Natural killer cell (primary cell): ENCODE measurements at regions not wholly inside any gene's neighbourhood (a gene's known extent, or its start where the extent isn't known, plus 50 kb on each side); places are given as distances from the start of the nearest gene placed in this dataset.

Source experiments
- ATAC-seq, 3 donors: fragments of 150-1000 bp in 2 of 3; fragments of 200-7000 bp in 1 of 3; cut with Tn5 transposase; 1 replicate in 1 of 3; 2 replicates in 2 of 3; pipeline ENCODE4 v1.10.0; 2021; ENCODE audit warnings: mild to moderate bottlenecking in 2 of 3, moderate library complexity in 2 of 3
- DNase-seq, 2 donors: peaks; one replicate each; pipeline versions ENCODE4 v3.0.0 to v3.0.0-alpha.2; 2013 to 2021; ENCODE audit warnings: mixed read lengths in 1 of 2
- H3K27ac ChIP-seq: one replicate; pipeline ENCODE4 v1.5.1; 2013; ENCODE audit warnings: mild to moderate bottlenecking, low read length
- H3K27me3 ChIP-seq: one replicate; pipeline ENCODE4 v1.6.1; 2013; ENCODE audit warnings: low read length; ENCODE audit not compliant: control insufficient read depth, insufficient read depth
- H3K36me3 ChIP-seq: one replicate; pipeline ENCODE4 v1.6.1; 2013; ENCODE audit warnings: low read length; ENCODE audit not compliant: control insufficient read depth, insufficient read depth
- H3K4me1 ChIP-seq: one replicate; pipeline ENCODE4 v1.6.1; 2013; ENCODE audit warnings: low read length; ENCODE audit not compliant: control insufficient read depth, insufficient read depth
- H3K4me3 ChIP-seq: one replicate; pipeline ENCODE4 v1.5.1; 2013; ENCODE audit warnings: low read length
- H3K9me3 ChIP-seq: one replicate; pipeline ENCODE4 v1.6.1; 2013; ENCODE audit warnings: low read length; ENCODE audit not compliant: control insufficient read depth, insufficient read depth
- H3K27ac Mint-ChIP-seq, 2 donors: one replicate each; pipeline ENCODE4 v1.8.0; 2022; ENCODE audit warnings: mild to moderate bottlenecking in 2 of 2, mixed read lengths in 2 of 2, moderate library complexity in 1 of 2
- H3K27me3 Mint-ChIP-seq, 2 donors: one replicate each; pipeline ENCODE4 v1.8.0; 2022; ENCODE audit warnings: low read depth in 2 of 2, mixed read lengths in 2 of 2
- H3K36me3 Mint-ChIP-seq: one replicate; pipeline ENCODE4 v1.8.0; 2022; ENCODE audit warnings: mixed read lengths
- H3K4me1 Mint-ChIP-seq, 2 donors: one replicate each; pipeline ENCODE4 v1.8.0; 2022; ENCODE audit warnings: mixed read lengths in 2 of 2
- H3K4me3 Mint-ChIP-seq: one replicate; pipeline ENCODE4 v1.8.0; 2022; ENCODE audit warnings: mild to moderate bottlenecking, moderate library complexity, mixed read lengths
- H3K9me3 Mint-ChIP-seq, 2 donors: one replicate each; pipeline ENCODE4 v1.8.0; 2022; ENCODE audit warnings: mixed read lengths in 2 of 2
- WGBS: methylation state at CpG from one replicate; pipeline ENCODE4 v1.1.7; 2013; ENCODE audit warnings: missing lambda C conversion rate; ENCODE audit not compliant: insufficient coverage; 5-methylcytosine and 5-hydroxymethylcytosine counted together
- intact Hi-C: fragments of 100-400 bp; cut with micrococcal nuclease; formaldehyde crosslinking; loops from one replicate; pipeline ENCODE4 v1.14.2; 2022
- TF ChIP-seq, protein P1 (sequence below): fragments of 200-600 bp; IDR thresholded peaks from one replicate; pipeline ENCODE4 v1.8.0; 2022; ENCODE audit warnings: antibody characterized with exemption

DNA sequence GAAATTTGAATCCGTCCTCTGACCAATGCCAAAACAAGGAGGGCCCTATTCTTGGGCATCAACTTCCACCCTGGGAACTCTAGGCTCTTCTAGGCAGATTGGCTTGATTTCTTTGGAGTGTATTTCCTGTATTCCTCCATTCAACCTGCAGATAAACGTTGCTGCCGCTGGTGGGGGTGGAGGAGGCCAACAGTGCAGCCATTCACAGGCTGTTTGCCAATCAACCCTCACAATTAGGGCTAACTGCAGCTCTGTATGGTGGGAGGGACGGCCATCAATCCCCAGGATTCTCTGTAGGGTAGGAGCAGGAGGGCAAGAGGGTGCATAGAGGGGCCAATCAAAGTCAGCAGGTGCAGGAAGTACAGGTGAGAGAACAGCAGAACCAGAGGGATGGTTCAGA is 273.1 kb upstream of the PROX1 start:
- Mint-ChIP-seq H3K27ac (no peak overlapping the region), H3K9me3 (peaks cover 6 to 9% of the 10 kb centered on the region in 2 donors), H3K36me3 (no peaks in the 10 kb centered on the region), H3K4me3 (no peak overlapping the region), H3K4me1 (no peaks in the 10 kb centered on the region), H3K27me3 (no peaks in the 10 kb centered on the region)
- no peak for DNase-seq
- TF ChIP-seq, protein P1, sequence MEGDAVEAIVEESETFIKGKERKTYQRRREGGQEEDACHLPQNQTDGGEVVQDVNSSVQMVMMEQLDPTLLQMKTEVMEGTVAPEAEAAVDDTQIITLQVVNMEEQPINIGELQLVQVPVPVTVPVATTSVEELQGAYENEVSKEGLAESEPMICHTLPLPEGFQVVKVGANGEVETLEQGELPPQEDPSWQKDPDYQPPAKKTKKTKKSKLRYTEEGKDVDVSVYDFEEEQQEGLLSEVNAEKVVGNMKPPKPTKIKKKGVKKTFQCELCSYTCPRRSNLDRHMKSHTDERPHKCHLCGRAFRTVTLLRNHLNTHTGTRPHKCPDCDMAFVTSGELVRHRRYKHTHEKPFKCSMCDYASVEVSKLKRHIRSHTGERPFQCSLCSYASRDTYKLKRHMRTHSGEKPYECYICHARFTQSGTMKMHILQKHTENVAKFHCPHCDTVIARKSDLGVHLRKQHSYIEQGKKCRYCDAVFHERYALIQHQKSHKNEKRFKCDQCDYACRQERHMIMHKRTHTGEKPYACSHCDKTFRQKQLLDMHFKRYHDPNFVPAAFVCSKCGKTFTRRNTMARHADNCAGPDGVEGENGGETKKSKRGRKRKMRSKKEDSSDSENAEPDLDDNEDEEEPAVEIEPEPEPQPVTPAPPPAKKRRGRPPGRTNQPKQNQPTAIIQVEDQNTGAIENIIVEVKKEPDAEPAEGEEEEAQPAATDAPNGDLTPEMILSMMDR: no peak
- H3K36me3 ChIP-seq: no peaks in the 10 kb centered on the region
- H3K4me3 ChIP-seq: no peak overlapping the region
- intact Hi-C loops: no loop called here
- 59% methylated on average over 3 of the region's 4 CpGs for WGBS
- no peaks in the 10 kb centered on the region for H3K4me1 ChIP-seq
- no peaks in the 10 kb centered on the region for H3K9me3 ChIP-seq
- no peak overlapping the region for H3K27ac ChIP-seq
- H3K27me3 ChIP-seq: no peaks in the 10 kb centered on the region
- no peak for ATAC-seq

DNA sequence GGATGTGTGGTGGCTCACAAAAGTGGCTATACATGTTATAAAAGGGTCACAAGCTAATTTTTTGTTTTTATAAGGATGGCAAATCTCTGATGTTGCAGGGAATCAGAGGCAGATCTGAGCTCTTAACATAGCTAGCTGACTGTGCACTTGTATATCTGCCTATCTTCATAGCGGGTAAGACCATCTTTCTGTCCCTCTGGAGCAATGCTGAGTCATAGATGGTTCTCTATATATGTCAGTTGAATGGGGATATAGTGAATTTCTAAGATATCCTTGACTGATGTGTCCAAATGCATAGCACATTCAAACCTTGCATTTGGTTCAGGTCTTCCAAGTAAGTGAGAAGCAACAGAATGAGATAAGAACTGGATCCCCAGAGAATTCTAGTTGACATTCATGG is 272.6 kb upstream of the PROX1 start:
- no peaks in the 10 kb centered on the region for H3K36me3 Mint-ChIP-seq
- TF ChIP-seq, protein P1: no peak
- intact Hi-C loops: no loop called here

DNA sequence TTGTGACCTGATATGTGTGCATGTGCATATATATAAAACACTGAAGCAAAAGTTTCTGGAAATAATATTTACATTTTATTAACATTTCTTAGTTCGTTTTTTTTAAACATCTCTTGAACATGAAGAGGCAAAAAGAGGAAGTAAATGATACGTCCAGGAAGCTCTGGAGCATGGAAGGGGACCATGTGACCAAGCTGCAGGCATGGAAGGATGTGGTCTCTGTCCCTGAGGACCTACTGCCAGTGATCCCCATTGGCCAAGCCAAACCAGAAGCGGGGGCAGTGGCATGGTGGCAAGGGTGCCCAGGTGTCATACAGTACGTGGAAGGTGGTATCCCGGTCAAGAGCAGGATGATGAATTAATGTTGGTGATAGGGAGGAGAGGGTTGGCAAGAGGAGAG is 268.3 kb upstream of the PROX1 start:
- Histone ChIP-seq H3K27ac (no peak overlapping the region), H3K9me3 (no peaks in the 10 kb centered on the region), H3K4me3 (no peak overlapping the region), H3K36me3 (no peaks in the 10 kb centered on the region), H3K27me3 (no peaks in the 10 kb centered on the region), H3K4me1 (no peaks in the 10 kb centered on the region)
- 31% methylated on average over 4 of the region's 5 CpGs for WGBS
- TF ChIP-seq, protein P1: no peak
- H3K4me1 Mint-ChIP-seq: no peaks in the 10 kb centered on the region
- H3K27ac Mint-ChIP-seq: no peak overlapping the region
- H3K36me3 Mint-ChIP-seq: no peaks in the 10 kb centered on the region
- no peaks in the 10 kb centered on the region for H3K27me3 Mint-ChIP-seq
- H3K9me3 Mint-ChIP-seq: peaks cover 4% of the 10 kb centered on the region in 2 donors
- intact Hi-C loops: no loop called here
- no peak overlapping the region for H3K4me3 Mint-ChIP-seq
- DNase-seq (no peak), ATAC-seq (no peak)

More for the DNA sequence above, 272.6 kb upstream of the PROX1 start:
- no peaks in the 10 kb centered on the region for H3K36me3 ChIP-seq
- H3K4me1 Mint-ChIP-seq: no peaks in the 10 kb centered on the region
- 83% methylated on average over 1 of the region's 1 CpG for WGBS
- H3K4me1 ChIP-seq: no peaks in the 10 kb centered on the region
- DNase-seq (no peak), ATAC-seq (no peak)
- H3K27ac ChIP-seq: no peak overlapping the region
- no peaks in the 10 kb centered on the region for H3K9me3 ChIP-seq
- H3K27me3 ChIP-seq: no peaks in the 10 kb centered on the region
- H3K9me3 Mint-ChIP-seq: peaks cover 6 to 9% of the 10 kb centered on the region in 2 donors
- H3K4me3 Mint-ChIP-seq: no peak overlapping the region
- H3K27ac Mint-ChIP-seq: no peak overlapping the region
- no peaks in the 10 kb centered on the region for H3K27me3 Mint-ChIP-seq
- H3K4me3 ChIP-seq: no peak overlapping the region

DNA sequence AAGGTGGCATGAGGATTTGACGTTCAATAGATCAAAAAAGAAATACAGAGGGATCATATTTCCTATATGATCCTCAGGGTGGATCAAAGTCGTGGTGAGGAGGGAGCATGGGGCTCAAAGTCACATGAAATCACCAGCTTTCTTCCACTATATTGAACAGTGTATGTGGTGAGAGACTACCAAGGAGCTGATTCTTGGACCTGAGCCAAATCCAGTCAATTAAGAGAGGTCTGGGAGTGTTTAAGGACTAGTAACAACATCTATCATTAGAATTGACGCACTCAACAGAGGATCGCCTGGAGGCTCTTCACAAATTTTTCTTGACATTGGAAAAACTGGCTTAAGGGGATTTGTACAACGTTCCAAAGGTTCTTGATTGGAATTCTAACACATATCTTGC is 267.7 kb upstream of the PROX1 start:
- no peak overlapping the region for H3K27ac Mint-ChIP-seq

More for the DNA sequence above, 267.7 kb upstream of the PROX1 start:
- H3K4me1 Mint-ChIP-seq: no peaks in the 10 kb centered on the region
- no peak overlapping the region for H3K4me3 ChIP-seq
- no peaks in the 10 kb centered on the region for H3K36me3 ChIP-seq
- ATAC-seq (no peak), DNase-seq (no peak)
- H3K4me3 Mint-ChIP-seq: no peak overlapping the region
- H3K27me3 Mint-ChIP-seq: no peaks in the 10 kb centered on the region
- no peaks in the 10 kb centered on the region for H3K27me3 ChIP-seq
- H3K9me3 ChIP-seq: no peaks in the 10 kb centered on the region
- no peaks in the 10 kb centered on the region for H3K4me1 ChIP-seq
- WGBS: 92% methylated on average over 4 of the region's 5 CpGs
- no peaks in the 10 kb centered on the region for H3K36me3 Mint-ChIP-seq
- intact Hi-C loops: no loop called here
- TF ChIP-seq, protein P1: no peak
- peaks cover 0 to 4% of the 10 kb centered on the region in 2 donors for H3K9me3 Mint-ChIP-seq
- H3K27ac ChIP-seq: no peak overlapping the region
